ENCODE measurements at regions not wholly inside any gene's neighbourhood (a gene's known extent, or its start where the extent isn't known, plus 50 kb on each side); places are given as distances from the start of the nearest gene placed in this dataset.

DNA sequence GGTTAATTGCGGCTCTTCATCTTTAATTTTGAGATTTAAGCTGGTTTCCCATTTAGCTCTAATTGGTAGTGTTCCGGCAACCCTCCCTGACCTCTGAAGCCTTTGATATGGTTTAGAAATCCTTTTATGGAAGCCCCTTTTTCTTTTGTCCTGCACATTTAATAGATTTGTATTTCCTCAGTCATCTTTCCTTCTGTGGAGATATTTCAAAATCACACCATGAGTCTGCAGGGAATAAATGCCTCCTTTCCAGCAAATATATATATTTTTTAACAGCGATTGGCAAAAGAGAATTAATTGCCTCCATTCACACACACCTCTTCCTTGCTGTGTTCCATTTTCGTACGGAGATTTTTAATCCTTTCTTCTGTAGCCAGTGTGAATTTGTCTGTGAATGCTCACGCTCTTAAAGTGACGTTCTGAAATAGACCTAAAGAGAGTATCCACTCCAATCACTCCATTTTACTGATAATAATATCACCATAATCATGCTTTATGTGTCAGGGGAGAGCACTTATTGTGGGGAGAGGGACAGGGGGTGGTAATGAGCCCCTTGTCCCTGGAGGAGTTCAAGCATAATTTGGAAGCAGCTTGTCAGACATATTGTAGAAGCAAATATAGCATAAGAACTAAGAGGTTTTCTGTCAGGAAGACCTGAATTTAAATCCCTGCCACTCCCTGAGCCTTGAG is 142.5 kb upstream of the SYT13 start:
- no peak for TF ChIP-seq ZC3H10 (CRISPR knock-in tag; IDR thresholded peaks at IDR 0.05)
- TF ChIP-seq, protein P1, sequence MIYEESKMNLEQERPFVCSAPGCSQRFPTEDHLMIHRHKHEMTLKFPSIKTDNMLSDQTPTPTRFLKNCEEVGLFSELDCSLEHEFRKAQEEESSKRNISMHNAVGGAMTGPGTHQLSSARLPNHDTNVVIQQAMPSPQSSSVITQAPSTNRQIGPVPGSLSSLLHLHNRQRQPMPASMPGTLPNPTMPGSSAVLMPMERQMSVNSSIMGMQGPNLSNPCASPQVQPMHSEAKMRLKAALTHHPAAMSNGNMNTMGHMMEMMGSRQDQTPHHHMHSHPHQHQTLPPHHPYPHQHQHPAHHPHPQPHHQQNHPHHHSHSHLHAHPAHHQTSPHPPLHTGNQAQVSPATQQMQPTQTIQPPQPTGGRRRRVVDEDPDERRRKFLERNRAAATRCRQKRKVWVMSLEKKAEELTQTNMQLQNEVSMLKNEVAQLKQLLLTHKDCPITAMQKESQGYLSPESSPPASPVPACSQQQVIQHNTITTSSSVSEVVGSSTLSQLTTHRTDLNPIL (CRISPR knock-in tag; IDR thresholded peaks at IDR 0.05; ENCODE audit: low read depth): no peak
- no peak for ATAC-seq

DNA sequence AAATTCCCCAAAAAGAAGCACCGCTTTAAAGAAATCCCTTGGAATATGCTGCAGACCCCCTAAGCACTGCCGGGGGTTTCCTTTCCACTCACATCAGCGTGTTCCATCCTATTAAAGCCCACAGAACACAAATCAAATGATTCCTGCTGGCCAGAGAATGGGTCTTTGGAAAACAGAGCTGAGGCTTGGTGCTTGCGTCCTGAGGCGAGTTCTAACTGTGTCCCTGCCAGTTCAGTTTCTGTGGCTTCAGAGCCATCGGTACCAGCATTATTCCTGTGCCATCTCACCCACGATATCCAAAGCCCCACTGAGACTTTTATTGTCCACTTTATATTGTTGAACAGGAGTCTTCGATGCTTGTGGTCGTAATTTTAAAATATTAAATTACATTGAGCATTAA is 142.0 kb upstream of the SYT13 start:
- ATAC-seq: no peak
- TF ChIP-seq ZNF8 (CRISPR knock-in tag; IDR thresholded peaks at IDR 0.05) (no peak), ISL1 (CRISPR knock-in tag; IDR thresholded peaks at IDR 0.05) (no peak), TCF4 (CRISPR knock-in tag; IDR thresholded peaks at IDR 0.05; ENCODE audit: borderline replicate concordance) (no peak), GLIS3 (CRISPR knock-in tag; IDR thresholded peaks at IDR 0.05) (no peak), ZFP30 (CRISPR knock-in tag; IDR thresholded peaks at IDR 0.05) (no peak), TOX (CRISPR knock-in tag; IDR thresholded peaks at IDR 0.05; ENCODE audit: borderline replicate concordance) (no peak), SNAI2 (CRISPR knock-in tag; IDR thresholded peaks at IDR 0.05) (no peak), PPARA (CRISPR knock-in tag; IDR thresholded peaks at IDR 0.05; ENCODE audit: borderline replicate concordance) (no peak), ARNTL (CRISPR knock-in tag; IDR thresholded peaks at IDR 0.05; ENCODE audit: borderline replicate concordance, low read depth) (no peak)
- TF ChIP-seq, protein P1 (CRISPR knock-in tag; IDR thresholded peaks at IDR 0.05; ENCODE audit: low read depth): no peak
- TF ChIP-seq, protein P2, sequence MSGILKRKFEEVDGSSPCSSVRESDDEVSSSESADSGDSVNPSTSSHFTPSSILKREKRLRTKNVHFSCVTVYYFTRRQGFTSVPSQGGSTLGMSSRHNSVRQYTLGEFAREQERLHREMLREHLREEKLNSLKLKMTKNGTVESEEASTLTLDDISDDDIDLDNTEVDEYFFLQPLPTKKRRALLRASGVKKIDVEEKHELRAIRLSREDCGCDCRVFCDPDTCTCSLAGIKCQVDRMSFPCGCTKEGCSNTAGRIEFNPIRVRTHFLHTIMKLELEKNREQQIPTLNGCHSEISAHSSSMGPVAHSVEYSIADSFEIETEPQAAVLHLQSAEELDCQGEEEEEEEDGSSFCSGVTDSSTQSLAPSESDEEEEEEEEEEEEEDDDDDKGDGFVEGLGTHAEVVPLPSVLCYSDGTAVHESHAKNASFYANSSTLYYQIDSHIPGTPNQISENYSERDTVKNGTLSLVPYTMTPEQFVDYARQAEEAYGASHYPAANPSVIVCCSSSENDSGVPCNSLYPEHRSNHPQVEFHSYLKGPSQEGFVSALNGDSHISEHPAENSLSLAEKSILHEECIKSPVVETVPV (CRISPR knock-in tag; IDR thresholded peaks at IDR 0.05): no peak

DNA sequence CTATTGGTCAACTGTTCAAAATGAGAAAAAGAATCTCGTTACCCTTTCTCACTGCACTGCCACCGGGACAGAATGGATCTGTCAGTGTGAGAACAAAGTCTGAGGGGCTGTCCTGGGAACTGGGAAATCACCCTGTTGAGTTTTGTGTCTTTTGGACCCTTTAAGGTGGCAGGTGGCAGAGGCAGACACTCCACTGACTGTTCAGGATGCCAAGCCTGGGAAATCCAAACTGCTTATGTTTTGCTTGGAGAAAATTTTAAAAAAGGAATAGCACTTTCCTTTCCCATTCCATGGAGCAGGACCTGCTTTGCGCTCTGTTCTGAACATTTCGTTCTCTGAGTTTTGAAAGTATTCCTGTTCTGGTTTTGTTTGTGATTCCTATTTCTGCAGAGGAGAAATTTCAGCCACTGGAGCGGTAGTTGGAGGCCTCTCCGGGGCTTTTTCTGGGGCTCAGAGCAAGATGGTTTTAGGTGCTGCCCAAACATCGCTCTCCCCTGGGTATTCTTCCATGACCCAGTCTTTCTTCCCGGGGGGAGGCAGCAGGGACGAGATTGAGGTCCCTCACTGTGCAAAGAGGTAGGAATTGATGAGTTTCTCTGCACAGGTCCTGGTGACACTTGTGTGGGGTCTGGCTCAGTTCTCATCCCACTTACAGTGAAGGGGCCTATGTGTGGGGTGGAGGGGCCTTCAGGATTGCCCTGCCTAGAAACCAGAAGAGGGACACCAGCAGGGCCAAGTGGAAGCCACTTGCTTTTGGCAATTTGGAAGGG is 138.5 kb upstream of the SYT13 start:
- no peak for ATAC-seq
- TF ChIP-seq ZFP3 (CRISPR knock-in tag; IDR thresholded peaks at IDR 0.05): no peak
- TF ChIP-seq, protein P3, sequence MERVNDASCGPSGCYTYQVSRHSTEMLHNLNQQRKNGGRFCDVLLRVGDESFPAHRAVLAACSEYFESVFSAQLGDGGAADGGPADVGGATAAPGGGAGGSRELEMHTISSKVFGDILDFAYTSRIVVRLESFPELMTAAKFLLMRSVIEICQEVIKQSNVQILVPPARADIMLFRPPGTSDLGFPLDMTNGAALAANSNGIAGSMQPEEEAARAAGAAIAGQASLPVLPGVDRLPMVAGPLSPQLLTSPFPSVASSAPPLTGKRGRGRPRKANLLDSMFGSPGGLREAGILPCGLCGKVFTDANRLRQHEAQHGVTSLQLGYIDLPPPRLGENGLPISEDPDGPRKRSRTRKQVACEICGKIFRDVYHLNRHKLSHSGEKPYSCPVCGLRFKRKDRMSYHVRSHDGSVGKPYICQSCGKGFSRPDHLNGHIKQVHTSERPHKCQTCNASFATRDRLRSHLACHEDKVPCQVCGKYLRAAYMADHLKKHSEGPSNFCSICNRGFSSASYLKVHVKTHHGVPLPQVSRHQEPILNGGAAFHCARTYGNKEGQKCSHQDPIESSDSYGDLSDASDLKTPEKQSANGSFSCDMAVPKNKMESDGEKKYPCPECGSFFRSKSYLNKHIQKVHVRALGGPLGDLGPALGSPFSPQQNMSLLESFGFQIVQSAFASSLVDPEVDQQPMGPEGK (CRISPR knock-in tag; IDR thresholded peaks at IDR 0.05; ENCODE audit: borderline replicate concordance): no peak
- TF ChIP-seq, protein P4, sequence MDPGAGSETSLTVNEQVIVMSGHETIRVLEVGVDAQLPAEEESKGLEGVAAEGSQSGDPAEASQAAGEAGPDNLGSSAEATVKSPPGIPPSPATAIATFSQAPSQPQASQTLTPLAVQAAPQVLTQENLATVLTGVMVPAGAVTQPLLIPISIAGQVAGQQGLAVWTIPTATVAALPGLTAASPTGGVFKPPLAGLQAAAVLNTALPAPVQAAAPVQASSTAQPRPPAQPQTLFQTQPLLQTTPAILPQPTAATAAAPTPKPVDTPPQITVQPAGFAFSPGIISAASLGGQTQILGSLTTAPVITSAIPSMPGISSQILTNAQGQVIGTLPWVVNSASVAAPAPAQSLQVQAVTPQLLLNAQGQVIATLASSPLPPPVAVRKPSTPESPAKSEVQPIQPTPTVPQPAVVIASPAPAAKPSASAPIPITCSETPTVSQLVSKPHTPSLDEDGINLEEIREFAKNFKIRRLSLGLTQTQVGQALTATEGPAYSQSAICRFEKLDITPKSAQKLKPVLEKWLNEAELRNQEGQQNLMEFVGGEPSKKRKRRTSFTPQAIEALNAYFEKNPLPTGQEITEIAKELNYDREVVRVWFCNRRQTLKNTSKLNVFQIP (CRISPR knock-in tag; IDR thresholded peaks at IDR 0.05; ENCODE audit: borderline replicate concordance, low read depth): no peak
- TF ChIP-seq ZNF8 (CRISPR knock-in tag; IDR thresholded peaks at IDR 0.05): no peak
- TF ChIP-seq CSDC2 (CRISPR knock-in tag; IDR thresholded peaks at IDR 0.05): no peak
- no peak for TF ChIP-seq ISL1 (CRISPR knock-in tag; IDR thresholded peaks at IDR 0.05)

DNA sequence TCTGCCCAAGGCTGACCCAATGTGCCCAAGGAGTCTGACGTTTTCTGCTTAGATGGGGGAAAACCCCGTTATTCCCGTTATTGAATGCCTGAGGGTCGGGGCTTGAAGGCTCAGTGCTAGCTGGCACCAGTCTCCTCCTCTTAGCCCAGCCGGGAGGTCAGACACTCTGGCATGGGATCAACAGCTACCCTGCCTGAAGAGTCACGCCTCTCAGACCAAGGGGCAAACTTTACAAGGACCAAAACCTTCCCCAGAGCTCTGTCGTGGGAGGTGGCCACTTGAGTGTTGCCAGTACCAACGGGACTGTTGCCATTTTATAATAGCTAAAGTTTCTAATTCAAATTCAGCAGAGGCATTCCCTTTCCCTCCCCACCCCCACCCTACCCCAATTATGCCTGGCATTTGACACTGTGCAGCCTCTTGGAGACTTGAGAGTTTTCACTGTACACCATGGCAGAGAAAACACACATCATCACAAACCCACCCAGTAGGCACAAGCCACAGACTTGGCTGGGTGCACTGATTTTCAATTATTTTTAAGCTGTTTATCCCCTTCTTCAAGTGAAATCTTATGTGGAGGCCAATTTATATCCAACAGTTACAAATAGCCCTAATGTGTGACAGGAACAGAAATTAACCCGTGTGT is 137.5 kb upstream of the SYT13 start:
- ATAC-seq: no peak
- no peak for TF ChIP-seq ZNF70 (CRISPR knock-in tag; IDR thresholded peaks at IDR 0.05)
- no peak for TF ChIP-seq RARB (CRISPR knock-in tag; IDR thresholded peaks at IDR 0.05)
- no peak for TF ChIP-seq ZC3H10 (CRISPR knock-in tag; IDR thresholded peaks at IDR 0.05)
- TF ChIP-seq, protein P5, sequence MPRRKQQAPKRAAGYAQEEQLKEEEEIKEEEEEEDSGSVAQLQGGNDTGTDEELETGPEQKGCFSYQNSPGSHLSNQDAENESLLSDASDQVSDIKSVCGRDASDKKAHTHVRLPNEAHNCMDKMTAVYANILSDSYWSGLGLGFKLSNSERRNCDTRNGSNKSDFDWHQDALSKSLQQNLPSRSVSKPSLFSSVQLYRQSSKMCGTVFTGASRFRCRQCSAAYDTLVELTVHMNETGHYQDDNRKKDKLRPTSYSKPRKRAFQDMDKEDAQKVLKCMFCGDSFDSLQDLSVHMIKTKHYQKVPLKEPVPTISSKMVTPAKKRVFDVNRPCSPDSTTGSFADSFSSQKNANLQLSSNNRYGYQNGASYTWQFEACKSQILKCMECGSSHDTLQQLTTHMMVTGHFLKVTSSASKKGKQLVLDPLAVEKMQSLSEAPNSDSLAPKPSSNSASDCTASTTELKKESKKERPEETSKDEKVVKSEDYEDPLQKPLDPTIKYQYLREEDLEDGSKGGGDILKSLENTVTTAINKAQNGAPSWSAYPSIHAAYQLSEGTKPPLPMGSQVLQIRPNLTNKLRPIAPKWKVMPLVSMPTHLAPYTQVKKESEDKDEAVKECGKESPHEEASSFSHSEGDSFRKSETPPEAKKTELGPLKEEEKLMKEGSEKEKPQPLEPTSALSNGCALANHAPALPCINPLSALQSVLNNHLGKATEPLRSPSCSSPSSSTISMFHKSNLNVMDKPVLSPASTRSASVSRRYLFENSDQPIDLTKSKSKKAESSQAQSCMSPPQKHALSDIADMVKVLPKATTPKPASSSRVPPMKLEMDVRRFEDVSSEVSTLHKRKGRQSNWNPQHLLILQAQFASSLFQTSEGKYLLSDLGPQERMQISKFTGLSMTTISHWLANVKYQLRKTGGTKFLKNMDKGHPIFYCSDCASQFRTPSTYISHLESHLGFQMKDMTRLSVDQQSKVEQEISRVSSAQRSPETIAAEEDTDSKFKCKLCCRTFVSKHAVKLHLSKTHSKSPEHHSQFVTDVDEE (CRISPR knock-in tag; IDR thresholded peaks at IDR 0.05): no peak
- TF ChIP-seq ARNTL (CRISPR knock-in tag; IDR thresholded peaks at IDR 0.05; ENCODE audit: borderline replicate concordance, low read depth): no peak
- TF ChIP-seq ISL1 (CRISPR knock-in tag; IDR thresholded peaks at IDR 0.05): no peak
- no peak for TF ChIP-seq CSDC2 (CRISPR knock-in tag; IDR thresholded peaks at IDR 0.05)
- no peak for TF ChIP-seq ESRRG (CRISPR knock-in tag; IDR thresholded peaks at IDR 0.05)
- TF ChIP-seq, protein P3 (CRISPR knock-in tag; IDR thresholded peaks at IDR 0.05; ENCODE audit: borderline replicate concordance): no peak
